ENCODE measurements at regions not wholly inside any gene's neighbourhood (a gene's known extent, or its start where the extent isn't known, plus 50 kb on each side); places are given as distances from the start of the nearest gene placed in this dataset.
A peak's percentile ranks its signal among the peaks of the same experiment; 100 is the strongest.

GRCh38 chr6:149136913-149137286 lies 180.6 kb upstream of the TAB2 start:
- H3K9me3 Mint-ChIP-seq (ENCODE audit: unreplicated experiment): no peaks in the 10 kb centered on the region
- H3K27ac Mint-ChIP-seq (ENCODE audit: unreplicated experiment): no peak overlapping the region
- H3K4me1 Mint-ChIP-seq (ENCODE audit: unreplicated experiment): peaks cover 27% of the 10 kb centered on the region
- H3K27me3 Mint-ChIP-seq (ENCODE audit: unreplicated experiment): peaks cover 7% of the 10 kb centered on the region
- no peak for TF ChIP-seq CTCF (IDR thresholded peaks at IDR 0.05; ENCODE audit: unreplicated experiment)
- no peaks in the 10 kb centered on the region for H3K36me3 Mint-ChIP-seq (ENCODE audit: low read depth, unreplicated experiment)
- no peak for DNase-seq (ENCODE audit: low spot score)
- no peak overlapping the region for H3K4me3 Mint-ChIP-seq (ENCODE audit: unreplicated experiment)

- no peak for TF ChIP-seq CTCF (IDR thresholded peaks at IDR 0.05; ENCODE audit: unreplicated experiment)
- Mint-ChIP-seq H3K27ac (ENCODE audit: unreplicated experiment) (no peak overlapping the region), H3K36me3 (ENCODE audit: low read depth, unreplicated experiment) (no peaks in the 10 kb centered on the region), H3K27me3 (ENCODE audit: unreplicated experiment) (peaks cover 1% of the 10 kb centered on the region), H3K4me1 (ENCODE audit: unreplicated experiment) (peaks cover 20% of the 10 kb centered on the region), H3K4me3 (ENCODE audit: unreplicated experiment) (no peak overlapping the region), H3K9me3 (ENCODE audit: unreplicated experiment) (no peaks in the 10 kb centered on the region)
- no peak for DNase-seq (ENCODE audit: low spot score)
Measured at GRCh38 chr6:149137594-149137993, 179.9 kb upstream of the TAB2 start.

- no peak for DNase-seq (ENCODE audit: low spot score)
- H3K27ac Mint-ChIP-seq (ENCODE audit: unreplicated experiment): no peak overlapping the region
- H3K36me3 Mint-ChIP-seq (ENCODE audit: low read depth, unreplicated experiment): no peaks in the 10 kb centered on the region
- no peak for TF ChIP-seq CTCF (IDR thresholded peaks at IDR 0.05; ENCODE audit: unreplicated experiment)
- peaks cover 17% of the 10 kb centered on the region for H3K4me1 Mint-ChIP-seq (ENCODE audit: unreplicated experiment)
- no peaks in the 10 kb centered on the region for H3K27me3 Mint-ChIP-seq (ENCODE audit: unreplicated experiment)
- H3K9me3 Mint-ChIP-seq (ENCODE audit: unreplicated experiment): no peaks in the 10 kb centered on the region
- H3K4me3 Mint-ChIP-seq (ENCODE audit: unreplicated experiment): no peak overlapping the region
Measured at GRCh38 chr6:149138089-149138488, 179.4 kb upstream of the TAB2 start.

- Mint-ChIP-seq H3K36me3 (ENCODE audit: low read depth, unreplicated experiment) (no peaks in the 10 kb centered on the region), H3K27ac (ENCODE audit: unreplicated experiment) (no peak overlapping the region), H3K4me1 (ENCODE audit: unreplicated experiment) (peaks cover 17% of the 10 kb centered on the region), H3K4me3 (ENCODE audit: unreplicated experiment) (no peak overlapping the region), H3K9me3 (ENCODE audit: unreplicated experiment) (no peaks in the 10 kb centered on the region), H3K27me3 (ENCODE audit: unreplicated experiment) (no peaks in the 10 kb centered on the region)
- no peak for DNase-seq (ENCODE audit: low spot score)
- TF ChIP-seq CTCF (IDR thresholded peaks at IDR 0.05; ENCODE audit: unreplicated experiment): peak; percentile 57
Measured at GRCh38 chr6:149138699-149139294, 178.7 kb upstream of the TAB2 start.

GRCh38 chr6:149139782-149140136 lies 177.8 kb upstream of the TAB2 start:
- no peaks in the 10 kb centered on the region for H3K9me3 Mint-ChIP-seq (ENCODE audit: unreplicated experiment)
- DNase-seq (ENCODE audit: low spot score): no peak
- H3K27me3 Mint-ChIP-seq (ENCODE audit: unreplicated experiment): no peaks in the 10 kb centered on the region
- H3K36me3 Mint-ChIP-seq (ENCODE audit: low read depth, unreplicated experiment): no peaks in the 10 kb centered on the region
- no peak for TF ChIP-seq CTCF (IDR thresholded peaks at IDR 0.05; ENCODE audit: unreplicated experiment)
- peaks cover 17% of the 10 kb centered on the region for H3K4me1 Mint-ChIP-seq (ENCODE audit: unreplicated experiment)
- H3K27ac Mint-ChIP-seq (ENCODE audit: unreplicated experiment): peak overlapping the region; percentile 89
- no peak overlapping the region for H3K4me3 Mint-ChIP-seq (ENCODE audit: unreplicated experiment)
